Hematopoietic multipotent progenitor cell treated with erythropoietin and hydrocortisone succinate and interleukin-3 and kit ligand, for 15 days (in vitro differentiated cells): ENCODE measurements at regions not wholly inside any gene's neighbourhood (a gene's known extent, or its start where the extent isn't known, plus 50 kb on each side); places are given as distances from the start of the nearest gene placed in this dataset.
"Not testable (repeated sequence)": the region's sequence is repeated elsewhere in the genome, so short reads cannot be mapped to it uniquely, and the experiment has no call there.

Experiments
- DNase-seq: peaks from one replicate; pipeline ENCODE4 v3.0.0-alpha.2; 2015; ENCODE audit warnings: low spot score

GRCh38 chr2:39872748-39873147 is 93.7 kb upstream of the THUMPD2 start:
- no peak for DNase-seq

DNA sequence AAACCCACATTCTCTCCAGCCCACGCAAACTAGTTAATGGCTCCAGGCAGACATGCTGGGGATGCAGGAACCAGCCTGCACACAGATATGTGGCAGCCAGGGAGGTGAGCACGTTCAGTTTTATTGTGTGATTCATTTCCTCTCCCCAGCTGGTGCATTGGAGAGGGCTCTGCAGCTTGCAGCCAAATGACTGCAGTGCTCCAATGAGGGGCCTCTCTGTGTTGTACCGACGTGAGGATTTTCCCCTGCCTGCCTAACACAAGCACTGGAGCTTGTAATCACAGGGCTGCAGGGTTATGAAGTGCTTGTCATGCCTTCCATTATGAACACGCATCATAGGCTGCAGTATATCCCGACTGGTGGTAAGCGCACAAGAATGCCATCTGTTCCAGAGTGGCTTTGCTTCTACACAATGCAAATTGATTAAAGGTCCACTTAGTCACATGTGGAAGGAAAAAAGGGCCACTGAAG is 92.3 kb upstream of the THUMPD2 start:
- no peak for DNase-seq

- no peak for DNase-seq
Measured at GRCh38 chr2:39870871-39871270, 91.8 kb upstream of the THUMPD2 start.

DNA sequence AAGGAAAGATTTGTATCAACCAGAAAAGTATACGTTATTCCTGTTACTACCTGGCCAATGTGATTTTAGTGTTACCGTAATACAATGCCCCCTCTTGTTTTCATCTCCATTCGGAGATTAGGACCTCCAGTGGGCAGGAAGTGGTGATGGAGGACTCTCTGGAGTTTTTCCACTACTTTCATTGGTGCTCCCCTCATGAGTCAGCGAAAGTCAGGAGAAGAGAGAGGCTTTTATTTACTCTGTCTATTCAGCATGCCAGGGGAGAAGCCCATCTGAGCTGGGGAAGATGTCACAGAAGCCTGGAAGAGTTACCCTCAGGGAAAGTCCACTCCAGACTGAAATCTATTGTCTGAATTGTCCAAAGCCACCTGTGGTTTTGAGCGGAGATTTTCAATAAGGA is 88.2 kb upstream of the THUMPD2 start:
- no peak for DNase-seq

DNA sequence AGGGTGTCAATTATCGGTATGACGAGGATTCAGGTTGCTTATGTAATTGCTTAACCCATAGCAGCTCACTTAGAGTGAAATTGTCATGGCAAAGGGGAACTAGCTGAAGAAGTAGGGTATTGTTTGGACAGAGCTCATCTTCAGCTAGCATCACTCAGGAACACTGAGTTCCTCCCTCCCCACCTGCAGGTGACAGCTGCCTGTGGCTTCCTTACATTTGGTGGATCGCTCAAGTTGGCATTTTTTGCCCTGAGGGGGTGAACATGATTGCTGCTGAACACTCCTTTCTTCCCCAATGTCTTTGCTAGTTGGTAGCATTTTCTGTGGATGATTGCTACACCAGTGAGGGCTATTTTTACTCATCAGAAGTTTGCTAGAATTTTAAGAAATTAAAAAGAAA is 86.7 kb upstream of the THUMPD2 start:
- no peak for DNase-seq

DNA sequence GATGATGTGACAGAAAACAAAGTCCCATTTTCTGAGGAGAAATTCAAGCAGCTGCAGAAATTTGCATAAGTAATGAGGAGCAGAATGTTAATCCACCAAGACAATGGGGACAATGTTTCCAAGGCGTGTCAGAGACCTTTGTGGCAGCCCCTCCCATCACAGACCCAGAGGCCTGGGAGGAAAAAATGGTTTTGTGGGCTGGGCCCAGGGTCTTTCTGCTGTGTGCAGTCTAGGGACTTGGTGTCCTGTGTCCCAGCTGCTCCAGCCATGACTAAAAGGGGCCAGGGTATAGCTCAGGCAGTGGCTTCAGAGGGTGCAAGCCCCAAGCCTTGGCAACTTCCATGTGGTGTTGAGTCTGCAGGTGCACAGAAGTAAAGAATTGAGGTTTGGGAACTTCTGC is 84.6 kb upstream of the THUMPD2 start:
- DNase-seq, result not testable (repeated sequence)

DNA sequence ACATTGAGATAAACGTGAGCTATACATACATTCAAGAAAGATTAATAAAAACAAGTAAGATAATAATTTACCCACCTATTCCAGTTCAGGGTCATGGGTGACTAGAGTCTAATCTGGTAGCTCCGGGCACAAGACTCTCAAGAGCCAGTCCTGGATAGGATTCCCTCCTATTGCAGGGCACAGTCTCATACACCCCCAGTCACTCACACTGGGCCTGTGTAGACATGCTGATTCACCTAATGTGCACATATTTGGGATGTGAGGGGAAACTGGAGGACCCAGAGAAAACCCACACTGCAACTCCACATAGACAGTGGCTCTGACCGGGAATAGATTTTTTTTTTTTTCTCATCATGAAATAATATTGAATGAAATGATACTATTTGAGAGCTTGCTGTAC is 81.5 kb upstream of the THUMPD2 start:
- no peak for DNase-seq

- DNase-seq, result no peak
Measured at GRCh38 chr2:39858677-39859076, 79.6 kb upstream of the THUMPD2 start.

GRCh38 chr2:39855856-39856255 is 76.8 kb upstream of the THUMPD2 start:
- DNase-seq, result no peak

GRCh38 chr2:39854771-39855170 is 75.7 kb upstream of the THUMPD2 start:
- no peak for DNase-seq

DNA sequence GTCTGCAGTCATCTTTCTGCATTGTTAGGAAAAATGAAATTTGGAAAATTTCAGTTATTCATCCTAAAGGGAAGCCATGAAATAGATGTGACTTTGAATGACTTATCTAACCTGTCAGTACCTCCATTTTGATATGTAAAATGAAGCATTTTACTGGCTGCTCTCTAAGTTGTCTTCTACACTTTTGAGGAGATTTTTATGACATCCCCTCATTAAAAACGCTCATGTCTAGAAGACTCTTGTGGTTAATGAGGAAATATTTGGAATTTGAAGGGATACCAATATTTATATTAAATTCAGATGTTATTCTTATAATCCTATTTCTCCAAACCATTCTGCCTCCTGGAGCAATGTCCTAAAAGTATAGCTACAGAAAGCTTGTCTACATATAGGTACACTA is 73.8 kb upstream of the THUMPD2 start:
- no peak for DNase-seq

DNA sequence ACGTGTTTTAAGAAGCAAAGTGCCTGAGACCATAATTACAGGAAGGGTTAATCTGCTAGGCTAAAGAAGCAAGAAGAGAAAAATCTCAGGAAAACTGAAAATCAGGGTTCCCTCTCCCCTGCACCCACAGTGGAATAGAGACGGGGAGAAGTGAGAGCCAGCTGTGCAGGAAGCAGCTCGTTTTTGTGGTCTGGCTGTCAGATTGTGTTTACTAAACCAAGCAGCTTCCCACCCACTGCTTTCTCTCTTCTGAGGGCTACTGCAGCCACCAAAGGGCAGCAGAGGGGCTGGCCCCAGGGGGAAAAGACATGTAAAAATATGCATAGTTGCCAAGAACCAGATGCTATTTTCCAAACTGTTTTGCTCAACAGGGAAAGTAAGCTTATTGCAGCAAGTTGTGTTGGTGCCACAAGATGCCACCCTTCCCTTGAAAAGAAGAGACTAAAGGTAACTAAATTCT is 72.6 kb upstream of the THUMPD2 start:
- DNase-seq, result no peak

DNA sequence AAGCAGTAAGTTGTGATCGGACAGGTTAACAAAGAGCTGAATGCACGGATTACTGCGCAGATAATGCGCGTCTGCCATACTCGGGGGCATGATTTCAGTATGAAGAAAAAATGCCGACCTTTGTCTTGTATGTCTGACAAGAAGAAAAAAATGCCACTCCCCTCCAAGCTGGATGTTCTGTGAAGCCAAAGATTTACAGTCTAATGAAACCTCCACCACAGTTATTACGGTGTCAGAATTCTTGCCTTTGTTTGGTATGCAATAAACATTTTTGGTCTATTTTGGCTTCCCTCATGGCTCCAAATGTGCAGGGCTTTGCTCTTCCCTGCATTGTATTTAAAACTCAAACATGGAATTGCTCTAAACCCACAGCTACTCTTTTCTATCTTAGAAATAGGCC is 72.2 kb upstream of the THUMPD2 start:
- DNase-seq, result no peak

DNA sequence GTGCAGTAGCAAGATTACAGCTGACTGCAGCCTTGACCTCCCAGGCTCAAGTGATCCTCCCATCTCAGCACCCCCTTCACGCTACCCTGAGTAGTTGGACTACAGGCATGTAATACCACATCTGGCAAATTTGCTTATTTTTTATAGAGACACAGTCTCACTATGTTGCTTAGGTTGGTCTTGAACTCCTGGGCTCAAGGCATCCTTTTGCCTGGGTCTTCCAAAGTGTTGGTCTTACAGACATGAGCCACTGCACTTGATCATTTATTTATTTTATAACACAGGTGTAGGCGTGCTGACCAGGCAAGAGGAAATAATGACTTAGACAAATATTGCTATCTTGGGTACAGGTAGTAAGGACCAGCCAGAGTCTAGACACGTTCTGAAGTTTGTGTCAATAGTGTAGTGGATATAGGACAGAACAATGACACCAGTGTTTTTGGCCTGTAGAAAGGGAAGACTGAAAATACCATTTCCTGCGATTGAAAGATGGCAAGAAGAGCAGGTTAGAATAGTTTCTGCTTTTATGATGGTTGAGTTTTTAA is 71.0 kb upstream of the THUMPD2 start:
- no peak for DNase-seq

GRCh38 chr2:39849064-39849463 is 70.0 kb upstream of the THUMPD2 start:
- no peak for DNase-seq

GRCh38 chr2:39845460-39846146 is 66.5 kb upstream of the THUMPD2 start:
- no peak for DNase-seq

- DNase-seq, result no peak
Measured at GRCh38 chr2:39839261-39839848, 60.3 kb upstream of the THUMPD2 start.

- DNase-seq, result no peak
Measured at GRCh38 chr2:39838589-39838988, 59.5 kb upstream of the THUMPD2 start.

DNA sequence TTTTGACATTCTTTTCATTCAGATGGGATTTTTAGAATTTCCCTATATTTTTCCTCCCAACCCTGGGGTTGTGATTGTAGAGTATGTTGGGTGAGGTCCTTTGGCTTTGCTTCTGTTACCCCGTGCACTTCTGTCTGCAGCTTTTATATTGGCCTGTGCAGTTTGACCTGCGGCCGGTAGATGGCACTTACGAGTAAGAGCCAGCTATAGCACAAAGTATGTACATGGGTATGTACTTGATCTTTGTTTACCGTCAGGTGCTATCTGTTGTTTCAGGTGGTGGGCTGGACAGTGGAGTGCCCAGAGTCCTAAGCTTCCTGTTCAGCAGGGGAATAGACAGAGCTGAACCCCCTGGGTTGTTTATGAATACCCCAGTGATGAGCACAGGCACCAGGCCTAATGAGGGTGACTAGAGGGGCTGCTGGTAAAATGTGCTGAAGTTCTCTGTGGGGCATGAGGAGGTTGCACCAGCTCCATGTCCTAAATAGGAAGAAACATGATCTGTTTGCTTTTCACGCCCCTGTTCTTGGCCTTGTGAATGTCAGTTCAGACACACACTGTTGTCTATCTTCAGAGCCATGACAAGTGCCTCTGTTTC is 58.9 kb upstream of the THUMPD2 start:
- DNase-seq, result peak; percentile 14

DNA sequence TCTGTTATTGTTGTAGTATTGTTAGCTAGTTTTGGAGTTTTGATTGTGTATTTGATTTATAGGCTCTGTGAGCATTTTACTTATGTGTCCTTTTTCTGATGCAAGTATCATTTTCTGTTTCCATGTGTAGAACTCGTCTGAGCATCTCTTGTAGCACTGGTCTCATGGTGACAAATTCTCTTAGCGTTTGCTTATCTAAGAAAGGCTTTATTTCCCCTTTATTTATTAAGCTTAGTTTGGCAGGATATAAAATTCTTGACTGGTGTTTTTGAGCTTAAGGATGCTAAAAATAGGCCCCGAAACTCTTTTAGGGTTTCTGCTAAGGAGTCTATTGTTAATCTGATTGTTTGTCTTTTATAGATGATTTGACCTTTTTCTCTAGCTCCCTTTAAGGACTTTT is 57.6 kb upstream of the THUMPD2 start:
- DNase-seq, result no peak

DNA sequence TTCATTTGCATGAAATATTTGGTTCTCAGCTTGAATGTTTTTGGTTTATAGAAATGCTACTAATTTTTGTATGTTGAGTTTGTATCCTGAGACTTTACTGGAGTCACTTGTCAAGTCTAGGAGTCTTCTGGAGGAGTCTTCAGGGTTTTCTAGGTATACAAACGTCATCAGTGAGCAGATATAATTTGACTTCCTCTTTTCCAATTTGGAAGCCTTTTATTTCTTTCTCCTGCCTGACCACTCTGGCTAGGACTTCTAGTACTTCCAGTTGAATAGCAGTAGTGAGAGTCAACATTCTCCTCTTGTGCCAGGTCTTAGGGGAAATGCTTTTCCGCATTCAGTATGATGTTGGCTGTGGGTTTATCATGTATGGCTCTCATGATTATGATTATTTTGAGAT is 55.4 kb upstream of the THUMPD2 start:
- no peak for DNase-seq

DNA sequence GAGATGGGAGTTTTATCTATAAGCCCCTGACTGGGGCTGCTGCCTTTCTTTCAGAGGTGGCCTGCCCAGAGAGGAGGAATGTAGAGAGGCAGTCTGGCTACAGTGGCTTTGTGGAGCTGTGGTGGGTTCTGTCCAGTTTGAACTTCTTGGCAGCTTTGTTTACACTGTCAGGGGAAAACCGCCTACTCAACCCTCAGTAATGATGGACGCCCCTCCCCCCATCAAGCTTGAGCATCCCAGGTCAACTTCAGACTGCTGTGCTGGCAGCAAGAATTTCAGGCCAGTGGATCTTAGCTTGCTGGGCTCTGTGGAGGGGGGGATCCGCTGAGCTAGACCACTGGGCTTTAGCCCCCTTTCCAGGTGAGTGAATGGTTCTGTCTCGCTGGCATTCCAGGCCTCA is 51.6 kb upstream of the THUMPD2 start:
- not testable (repeated sequence) for DNase-seq
